Frontal cortex (tissue), 3 donors: ENCODE measurements at regions not wholly inside any gene's neighbourhood (a gene's known extent, or its start where the extent isn't known, plus 50 kb on each side); places are given as distances from the start of the nearest gene placed in this dataset.

Experiments
- DNase-seq, 2 donors: peaks; one replicate each; pipeline ENCODE4 v3.0.0; 2012; ENCODE audit warnings: low spot score in 2 of 2
- FAIRE-seq: peaks from 2 replicates; lab custom pipeline; 2012; peaks lifted over from hg19 to GRCh38; lab: Jason Lieb, UNC
- donor health status: control.
- donor health status: control.
- donor health status: control.

DNA sequence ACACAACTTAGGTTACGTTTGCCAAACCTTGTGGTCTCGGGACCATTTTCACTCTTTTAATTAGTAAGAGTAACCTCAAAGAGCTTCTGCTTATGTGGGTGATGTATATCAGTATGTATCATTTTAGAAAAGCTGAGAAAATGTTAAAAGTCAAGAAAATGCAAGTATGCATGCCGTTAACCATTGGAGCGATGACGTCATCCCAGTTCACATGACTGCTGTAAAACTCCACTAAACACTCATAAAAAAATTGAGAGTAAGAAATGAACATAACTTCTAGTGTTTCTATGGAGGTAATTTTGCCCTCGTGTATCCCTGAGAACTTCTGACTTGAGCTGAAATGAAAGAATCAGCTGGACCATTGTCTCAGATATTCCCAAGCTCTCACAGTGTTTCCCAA is 250.0 kb upstream of the CDH4 start:
- DNase-seq (no peak), FAIRE-seq (no peak)

DNA sequence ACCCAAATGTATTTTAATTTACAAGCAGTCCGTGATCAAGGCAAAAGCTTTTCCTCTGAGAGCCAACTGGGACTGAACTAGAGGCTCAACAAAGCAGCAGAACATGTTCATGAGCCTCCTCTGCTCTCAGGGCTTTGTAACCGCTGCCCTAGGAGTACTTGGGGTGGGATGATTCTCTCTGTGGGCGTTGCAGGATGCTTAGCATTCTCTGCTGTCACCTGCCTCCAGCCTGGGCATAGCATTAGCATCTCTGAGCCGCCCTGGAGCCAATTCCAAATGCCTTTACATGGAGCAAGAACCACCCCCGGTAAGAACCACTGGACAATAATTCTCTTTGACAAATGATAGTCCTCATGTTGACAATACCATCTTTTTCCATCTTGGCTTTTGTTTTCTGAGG is 237.6 kb upstream of the CDH4 start:
- FAIRE-seq (no peak), DNase-seq (no peak)

DNA sequence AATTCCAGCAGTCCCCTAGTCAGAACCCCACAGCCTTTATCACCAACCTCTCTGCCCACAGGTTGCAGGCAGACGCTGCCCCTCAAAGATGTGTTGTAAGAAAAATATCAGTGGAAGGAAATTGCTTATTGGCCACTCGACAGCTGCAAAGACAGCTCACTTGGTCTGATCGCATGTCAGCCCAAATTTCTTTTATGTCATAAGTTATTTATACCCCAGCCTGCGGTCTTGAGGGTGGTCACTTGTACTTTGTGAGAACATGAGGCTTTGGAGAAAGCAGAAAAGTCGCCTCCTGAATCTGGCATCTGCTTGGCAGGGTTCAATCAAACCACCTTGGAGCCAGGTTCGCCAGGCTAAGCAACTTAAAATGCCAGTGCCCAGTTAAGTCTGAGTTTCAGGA is 236.5 kb upstream of the CDH4 start:
- DNase-seq (no peak), FAIRE-seq (no peak)

DNA sequence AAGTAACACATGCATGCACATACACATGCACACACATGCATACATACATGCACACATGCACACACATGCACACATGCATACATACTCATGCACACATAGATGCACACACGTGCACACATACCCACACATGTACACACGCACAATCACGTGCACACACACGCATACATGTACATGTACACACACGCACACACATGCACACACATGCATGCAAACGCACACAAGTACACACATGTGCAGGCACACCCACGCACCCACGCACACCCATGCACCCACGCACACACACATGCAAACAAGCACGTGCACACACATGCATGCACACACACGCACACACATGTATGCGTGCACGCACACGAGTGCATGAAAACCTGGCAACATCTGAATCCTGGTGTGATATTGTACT is 232.7 kb upstream of the CDH4 start:
- FAIRE-seq (no peak), DNase-seq (no peak)

DNA sequence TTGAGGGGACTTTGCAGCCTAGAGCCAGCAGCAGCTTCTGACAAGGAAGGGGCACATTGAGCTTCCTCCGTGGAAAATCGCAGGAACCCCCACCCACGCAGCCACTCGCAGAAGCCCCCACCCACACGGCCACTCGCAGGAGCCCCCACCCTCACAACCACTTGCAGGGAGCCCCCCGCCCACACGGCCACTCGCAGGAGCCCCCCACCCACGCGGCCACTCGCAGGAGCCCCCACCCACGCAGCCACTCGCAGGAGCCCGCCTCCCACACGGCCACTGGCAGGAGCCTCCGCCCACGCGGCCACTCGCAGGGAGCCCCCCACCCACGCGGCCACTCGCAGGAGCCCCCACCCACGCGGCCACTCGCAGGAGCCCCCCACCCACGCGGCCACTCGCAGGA is 228.4 kb upstream of the CDH4 start:
- FAIRE-seq: no peak
- no peak for DNase-seq

DNA sequence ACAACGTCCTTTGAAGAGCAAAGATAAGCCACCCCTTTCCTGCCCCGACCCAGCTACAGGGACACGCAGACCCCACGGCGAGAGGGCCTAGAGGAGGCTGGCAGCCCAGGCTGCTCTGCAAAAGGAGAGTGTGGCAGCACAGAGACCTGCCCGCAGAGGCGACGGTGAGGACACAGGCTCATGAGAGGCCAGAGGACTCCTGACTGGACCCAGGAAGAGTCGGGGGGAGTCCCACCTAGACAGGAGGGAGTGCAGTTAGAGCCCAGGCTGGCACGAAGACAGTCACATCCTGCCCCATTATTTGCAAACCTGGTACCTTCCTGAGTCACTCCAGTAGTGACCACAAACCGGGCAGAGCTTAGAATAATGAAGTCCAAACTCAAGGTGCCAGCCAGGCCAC is 227.7 kb upstream of the CDH4 start:
- DNase-seq (no peak), FAIRE-seq (no peak)

DNA sequence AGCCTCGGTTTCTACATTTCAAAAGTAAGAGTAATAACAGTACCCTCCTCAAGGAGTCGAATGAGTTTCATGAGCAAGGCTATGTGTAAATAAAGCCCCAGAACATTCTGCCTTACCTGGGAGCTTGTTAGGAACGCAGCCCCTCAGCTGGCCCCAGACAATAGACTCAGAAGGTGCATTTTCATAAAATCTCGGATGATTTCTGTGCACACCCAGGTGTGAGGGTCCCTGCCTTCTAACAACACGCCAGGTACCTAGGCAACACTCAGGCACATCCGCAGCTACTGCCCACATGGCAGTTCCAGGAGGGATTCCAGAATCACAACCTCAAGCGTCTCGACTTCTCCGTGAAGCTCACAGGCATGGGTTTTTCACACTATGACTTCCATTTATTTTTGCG is 226.5 kb upstream of the CDH4 start:
- DNase-seq (no peak), FAIRE-seq (no peak)

DNA sequence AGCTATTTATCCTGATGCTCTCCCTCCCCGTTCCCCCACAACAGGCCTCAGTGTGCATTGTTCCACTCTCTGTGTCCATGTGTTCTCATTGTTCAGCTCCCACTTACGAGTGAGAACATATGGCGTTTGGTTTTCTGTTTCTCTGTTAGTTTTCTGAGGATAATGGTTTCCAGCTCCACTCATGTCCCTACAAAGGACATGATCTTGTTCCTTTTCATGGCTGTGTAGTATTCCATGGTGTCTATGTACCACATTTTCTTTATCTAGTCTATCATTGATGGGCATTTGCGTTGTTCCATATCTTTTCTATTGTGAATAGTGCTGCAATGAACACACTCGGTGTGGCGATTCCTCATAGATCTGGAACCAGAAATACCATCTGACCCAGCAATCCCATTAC is 225.9 kb upstream of the CDH4 start:
- FAIRE-seq (no peak), DNase-seq (no peak)

DNA sequence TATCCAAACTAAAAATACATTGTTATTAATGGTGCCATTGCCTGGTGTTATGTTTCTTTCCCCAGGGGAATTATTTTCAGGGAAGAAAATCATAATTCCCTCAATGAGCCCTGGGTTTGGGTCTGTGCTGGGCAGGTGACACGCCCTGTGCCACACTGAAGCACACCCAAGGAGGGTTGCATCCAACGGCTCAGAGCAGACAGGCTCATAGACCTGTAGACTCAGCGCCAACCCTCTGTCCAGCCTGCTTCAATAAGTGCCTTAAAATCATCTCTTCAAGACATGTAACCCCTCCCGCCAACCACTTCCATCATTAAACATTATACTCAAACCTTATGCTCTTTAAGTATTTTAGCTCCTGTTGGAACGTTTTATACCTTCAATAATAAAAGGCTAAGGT is 225.3 kb upstream of the CDH4 start:
- DNase-seq: no peak
- no peak for FAIRE-seq

DNA sequence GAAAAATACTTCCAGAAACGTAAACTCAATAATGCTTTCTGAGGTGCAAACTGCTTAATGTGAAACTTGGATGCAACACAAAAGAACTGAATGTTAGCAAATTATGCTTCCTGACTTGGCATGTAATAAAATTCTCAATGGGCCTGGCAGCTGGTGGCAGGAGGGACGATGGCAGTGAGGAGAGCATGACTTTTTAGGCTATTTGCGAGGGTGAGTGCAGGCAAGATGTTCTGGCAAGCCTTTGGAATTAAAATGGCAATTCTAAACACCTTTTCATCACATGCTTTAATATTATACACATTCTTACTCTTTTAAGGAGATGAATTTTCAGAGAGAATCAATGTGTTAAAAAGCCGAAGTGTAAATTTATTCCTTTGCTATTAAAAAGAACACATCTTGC is 224.8 kb upstream of the CDH4 start:
- FAIRE-seq (no peak), DNase-seq (no peak)

DNA sequence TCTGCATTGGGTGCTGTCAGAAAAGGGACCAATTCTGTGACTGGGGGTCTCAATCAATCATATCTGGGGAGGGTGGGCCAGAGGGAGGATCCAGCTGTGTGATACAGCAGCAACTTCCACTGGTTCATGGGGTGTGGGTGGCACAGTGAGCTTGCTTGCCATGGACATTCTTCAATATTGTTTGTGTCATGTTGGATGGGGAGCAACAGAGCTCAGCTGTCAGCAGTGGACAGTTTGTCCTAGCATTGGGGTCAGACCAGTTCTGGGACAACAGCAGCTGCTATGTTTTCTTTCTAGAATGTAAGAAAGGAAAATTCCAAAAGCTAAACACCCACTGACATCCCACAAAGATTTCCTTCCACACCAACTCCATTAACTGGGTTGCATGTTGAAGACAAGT is 221.9 kb upstream of the CDH4 start:
- FAIRE-seq: no peak
- DNase-seq: no peak

DNA sequence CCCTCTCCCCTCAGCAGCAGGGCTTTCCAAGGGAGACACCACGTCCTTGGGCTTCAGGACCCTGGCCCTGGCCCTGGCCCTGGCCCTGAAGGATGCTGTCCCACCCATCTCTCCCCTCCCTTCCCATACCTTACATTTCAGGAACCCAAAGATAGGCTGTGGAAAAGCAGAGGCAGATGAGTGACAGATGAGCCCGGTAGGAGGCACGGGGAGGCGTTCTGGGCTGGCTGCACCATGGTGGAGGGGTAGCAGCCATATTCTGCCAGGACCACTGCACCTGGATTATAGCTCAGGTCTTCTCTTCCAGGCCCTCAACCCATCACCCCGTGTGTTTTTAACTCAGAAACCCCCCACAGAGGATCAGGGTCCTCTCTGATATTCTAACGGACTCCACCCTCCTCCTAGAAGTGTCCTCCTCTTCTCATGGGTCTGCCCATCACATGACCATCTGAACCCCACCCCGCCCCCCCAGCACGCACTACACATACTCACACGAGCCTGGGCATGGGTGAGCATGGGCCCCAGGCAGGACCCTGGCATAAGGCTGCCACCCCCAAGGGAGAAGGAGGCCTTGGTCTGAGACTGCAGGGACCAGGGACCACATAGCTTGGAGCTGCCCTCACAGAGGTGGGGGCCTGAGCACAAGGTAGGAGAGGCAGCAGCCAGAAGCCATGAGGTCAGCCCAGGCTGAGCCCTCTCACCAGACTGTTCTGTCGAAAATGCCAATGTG is 220.8 kb upstream of the CDH4 start:
- FAIRE-seq (no peak), DNase-seq (no peak)

DNA sequence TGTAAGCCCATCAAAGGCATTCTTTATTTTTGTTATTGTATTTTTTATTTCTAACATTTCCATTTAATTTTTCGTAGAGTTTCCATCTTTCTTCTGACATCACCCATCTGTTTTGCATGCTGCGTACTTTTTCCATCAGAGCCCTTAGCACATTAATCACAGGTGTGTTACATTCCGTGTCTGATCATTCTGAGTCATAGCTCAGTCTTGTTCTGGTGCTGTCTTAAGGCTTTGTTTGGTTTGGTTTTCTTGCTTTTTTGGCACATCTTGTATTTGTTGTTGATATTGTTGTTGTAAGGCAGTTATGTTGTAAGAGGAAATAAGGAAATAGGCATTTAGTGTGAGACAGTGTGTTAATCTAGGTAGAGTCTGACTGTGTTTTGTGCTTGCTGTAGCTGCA is 214.6 kb upstream of the CDH4 start:
- no peak for FAIRE-seq
- DNase-seq: no peak

DNA sequence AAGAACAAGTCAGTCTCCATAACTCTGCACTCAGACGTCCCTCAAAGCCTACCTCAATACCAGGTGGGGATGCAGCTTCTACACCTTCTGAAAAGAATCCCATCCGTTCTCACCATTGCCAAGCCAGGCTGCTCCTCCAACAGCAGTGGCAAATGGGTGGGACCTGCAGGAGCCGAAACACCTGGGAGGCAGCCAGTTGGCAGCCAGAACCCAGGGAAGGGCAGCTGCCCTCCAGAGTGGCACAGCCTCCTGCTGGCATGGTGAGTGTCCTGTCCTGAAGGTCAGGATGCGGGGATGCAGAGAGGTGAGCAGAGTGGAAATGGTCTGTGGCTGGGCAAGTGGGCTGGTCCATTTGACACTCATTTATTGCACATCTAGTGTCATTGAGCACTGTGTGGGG is 210.6 kb upstream of the CDH4 start:
- DNase-seq (no peak), FAIRE-seq (no peak)

DNA sequence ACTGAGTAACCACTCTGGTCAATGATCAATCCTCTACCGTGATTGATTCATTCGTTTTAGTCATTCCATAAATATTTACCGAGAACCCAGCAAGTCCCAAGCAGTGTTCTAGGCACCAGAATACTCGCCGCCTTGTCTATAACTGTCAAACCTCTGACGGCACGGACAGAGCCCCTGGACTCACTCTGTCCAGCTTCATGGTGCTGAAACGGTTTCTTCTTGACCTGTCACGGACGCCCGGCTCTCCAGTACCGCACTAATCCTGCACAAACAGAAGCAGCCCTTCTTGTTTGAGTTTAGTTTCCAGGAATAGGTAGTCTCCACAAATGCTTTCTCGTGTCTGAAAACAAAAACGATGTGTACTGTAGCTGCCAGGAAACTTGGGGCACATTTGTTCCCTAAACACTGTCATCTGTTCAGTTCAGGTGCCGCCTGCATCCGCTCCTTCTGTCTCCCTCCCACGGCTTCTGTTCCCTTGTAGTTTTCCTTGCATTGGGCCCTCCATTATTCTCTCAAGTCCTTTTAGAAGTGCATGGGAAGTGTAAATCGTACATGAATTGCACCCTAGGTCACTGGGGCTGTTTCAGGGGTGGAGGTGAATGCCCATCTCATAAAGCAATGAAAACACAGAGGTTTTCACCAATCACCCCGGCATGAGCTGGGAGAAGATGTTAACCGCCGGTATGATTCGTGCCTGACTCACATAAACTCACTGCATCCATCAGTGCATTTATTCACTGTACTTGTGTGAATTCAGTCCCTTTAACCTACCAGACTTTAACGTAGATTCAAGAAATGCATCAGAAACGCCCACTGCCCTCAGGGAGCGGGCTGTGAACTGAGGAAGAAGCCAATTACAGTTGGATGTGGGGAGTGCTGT is 209.3 kb upstream of the CDH4 start:
- DNase-seq (no peak), FAIRE-seq (no peak)

DNA sequence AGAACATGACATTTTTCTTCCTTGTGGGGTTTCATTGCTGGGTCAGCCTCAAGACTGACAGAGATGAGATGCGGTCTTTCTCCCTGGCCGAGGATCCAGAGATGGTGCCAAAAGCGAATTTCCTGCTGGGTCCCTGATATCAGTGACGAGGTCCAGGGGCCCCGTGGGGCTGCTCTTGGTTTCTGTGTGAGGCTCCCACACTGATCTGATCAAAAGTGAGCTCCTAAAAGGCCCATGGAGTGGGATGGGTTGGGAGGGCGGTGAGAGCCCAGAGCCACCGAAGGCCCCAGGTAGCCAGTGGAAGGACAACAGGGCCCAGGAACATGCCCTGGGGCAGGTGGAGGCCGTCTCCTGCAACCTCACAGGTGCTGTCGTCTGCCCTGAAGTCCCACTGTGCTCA is 208.4 kb upstream of the CDH4 start:
- DNase-seq: no peak
- FAIRE-seq: no peak

DNA sequence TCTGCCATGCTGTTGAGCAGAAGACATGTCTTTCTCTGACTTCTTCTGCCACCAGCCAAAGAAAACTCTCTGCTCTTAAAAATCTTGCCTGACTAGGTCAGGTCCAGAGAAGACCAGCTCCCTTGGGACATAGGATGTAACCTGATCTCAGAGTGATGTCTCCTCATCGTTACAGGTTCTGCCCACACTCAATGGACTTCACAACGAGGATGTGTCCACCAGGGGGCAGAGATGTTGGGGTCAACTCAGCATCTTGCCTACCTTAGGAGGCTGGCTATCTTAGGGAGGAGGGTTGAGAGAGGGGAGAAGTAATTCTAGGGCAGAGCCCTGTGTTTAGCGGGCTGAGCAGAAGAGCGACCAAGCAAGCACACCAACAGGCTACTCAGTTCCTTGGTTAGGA is 207.6 kb upstream of the CDH4 start:
- no peak for FAIRE-seq
- DNase-seq: no peak

DNA sequence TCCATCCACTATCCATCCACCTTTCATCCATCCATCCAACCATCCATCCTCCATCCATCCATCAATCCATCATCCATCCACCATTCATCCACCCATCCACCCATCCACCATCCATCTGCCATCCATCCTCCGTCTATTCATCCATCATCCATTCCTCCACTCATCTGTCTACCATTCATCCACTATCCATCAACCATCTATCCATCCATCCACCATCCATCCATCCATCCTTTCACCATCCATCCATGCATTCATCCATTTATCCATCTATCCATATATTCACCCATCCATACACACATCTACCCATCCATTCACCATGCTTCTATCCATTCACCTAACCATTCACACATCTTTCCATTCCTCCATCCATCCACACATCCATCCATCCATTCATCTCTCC is 207.0 kb upstream of the CDH4 start:
- no peak for FAIRE-seq

DNA sequence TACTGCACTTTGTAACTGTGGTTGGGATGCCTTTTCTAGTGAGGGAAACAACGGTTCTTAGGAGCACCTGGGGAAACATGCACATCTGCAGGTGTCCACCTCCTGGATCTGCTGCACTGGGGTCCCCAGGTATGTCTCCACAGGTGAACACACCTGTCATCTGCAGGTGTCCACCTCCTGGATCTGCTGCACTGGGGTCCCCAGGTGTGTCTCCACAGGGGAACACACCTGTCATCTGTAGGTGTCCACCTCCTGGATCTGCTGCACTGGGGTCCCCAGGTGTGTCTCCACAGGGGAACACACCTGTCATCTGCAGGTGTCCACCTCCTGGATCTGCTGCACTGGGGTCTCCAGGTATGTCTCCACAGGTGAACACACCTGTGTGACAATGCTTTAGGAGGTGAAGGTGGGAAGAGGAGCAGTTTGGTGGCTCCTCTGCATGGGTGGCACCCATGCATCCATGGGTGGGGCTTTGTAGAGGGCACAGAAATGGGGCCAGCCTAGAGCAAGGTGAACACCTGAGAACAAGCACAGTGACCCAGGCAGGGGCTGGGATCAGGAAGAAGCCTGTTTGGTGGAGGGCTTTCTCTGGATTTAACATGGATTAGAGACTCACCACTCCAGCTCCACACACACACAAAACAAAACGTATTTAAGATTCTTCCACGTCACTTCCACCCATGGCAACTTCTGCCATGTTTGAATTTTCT is 206.0 kb upstream of the CDH4 start:
- DNase-seq (no peak), FAIRE-seq (no peak)

More for the DNA sequence above, 207.0 kb upstream of the CDH4 start:
- no peak for DNase-seq

DNA sequence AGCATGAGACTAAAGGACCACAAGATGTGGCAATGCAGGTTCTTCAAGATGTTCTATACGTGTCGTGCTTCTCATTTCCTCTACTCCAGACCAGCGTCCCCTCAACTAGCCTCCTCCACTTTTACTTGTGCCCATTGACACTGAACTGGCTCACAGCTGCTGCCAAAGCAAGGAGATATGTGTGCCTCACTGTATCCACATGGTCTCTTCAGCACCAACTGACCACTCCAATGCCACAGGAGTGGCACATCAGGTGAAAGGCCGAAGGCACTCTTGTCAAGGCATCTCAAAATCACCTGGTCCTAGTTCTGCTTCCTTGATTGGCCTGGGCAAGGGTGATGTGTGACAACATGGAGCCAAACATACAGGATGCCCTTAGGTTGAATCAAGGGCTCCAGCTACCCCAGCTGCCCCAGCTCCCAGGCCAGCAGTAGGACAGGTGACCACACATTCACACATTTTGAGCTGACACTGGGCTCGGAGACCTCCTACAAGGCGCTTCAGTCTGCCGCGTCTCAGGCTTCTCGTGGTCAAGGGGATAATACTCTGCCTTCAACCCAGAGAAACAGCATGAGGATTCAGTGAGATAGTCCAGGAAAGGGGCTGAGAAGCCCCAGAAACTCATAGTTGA is 205.2 kb upstream of the CDH4 start:
- no peak for DNase-seq
- FAIRE-seq: no peak

DNA sequence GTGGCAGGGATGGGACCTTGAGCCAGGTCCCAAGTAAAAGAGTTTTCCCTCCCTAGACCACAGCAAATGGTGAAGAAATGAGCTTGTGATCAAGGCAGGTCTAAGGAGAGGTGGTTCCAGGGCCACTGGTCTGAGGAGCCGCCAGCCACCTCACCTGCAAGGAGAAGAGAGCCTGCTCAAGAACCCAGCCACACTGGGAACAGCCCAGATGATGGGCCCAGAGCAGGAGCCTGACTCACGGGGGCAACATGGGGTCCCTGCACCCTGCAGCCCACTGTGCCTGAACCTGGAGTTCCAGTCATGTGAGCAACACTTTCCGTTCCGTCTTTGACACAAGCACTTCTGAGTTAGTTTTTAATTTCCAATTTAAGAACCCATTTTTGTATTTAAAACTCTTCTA is 204.5 kb upstream of the CDH4 start:
- no peak for DNase-seq

More for the DNA sequence above, 204.5 kb upstream of the CDH4 start:
- no peak for FAIRE-seq
